Ishikawa (cell line): ENCODE measurements at regions not wholly inside any gene's neighbourhood (a gene's known extent, or its start where the extent isn't known, plus 50 kb on each side); places are given as distances from the start of the nearest gene placed in this dataset.

Experiments
- CEBPB ChIP-seq: IDR thresholded peaks from 2 replicates; pipeline ENCODE4 v1.6.1; 2012
- CREB1 ChIP-seq: IDR thresholded peaks from 2 replicates; pipeline ENCODE4 v1.6.1; 2012; ENCODE audit warnings: low read depth
- EGR1 ChIP-seq: IDR thresholded peaks from 2 replicates; pipeline ENCODE4 v1.6.1; 2012
- EP300 ChIP-seq: IDR thresholded peaks from 2 replicates; pipeline ENCODE4 v1.6.1; 2012; ENCODE audit warnings: borderline replicate concordance
- MAX ChIP-seq: IDR thresholded peaks from 2 replicates; pipeline ENCODE4 v1.6.1; 2012
- NFIC ChIP-seq: IDR thresholded peaks from 2 replicates; pipeline ENCODE4 v1.6.1; 2012
- RAD21 ChIP-seq: IDR thresholded peaks from 2 replicates; pipeline ENCODE4 v1.6.1; 2012; ENCODE audit warnings: low read depth
- YY1 ChIP-seq: IDR thresholded peaks from 2 replicates; pipeline ENCODE4 v1.6.1; 2012; ENCODE audit warnings: low read depth
- TF ChIP-seq, protein P1 (sequence below): IDR thresholded peaks from 2 replicates; pipeline ENCODE4 v1.6.1; 2012
- TF ChIP-seq, protein P2 (sequence below): IDR thresholded peaks from 2 replicates; pipeline ENCODE4 v1.6.1; 2012; ENCODE audit warnings: low read depth, mild to moderate bottlenecking

GRCh38 chr1:29682171-29682918 lies 446.0 kb downstream of the PTPRU start:
- TF ChIP-seq, protein P1, sequence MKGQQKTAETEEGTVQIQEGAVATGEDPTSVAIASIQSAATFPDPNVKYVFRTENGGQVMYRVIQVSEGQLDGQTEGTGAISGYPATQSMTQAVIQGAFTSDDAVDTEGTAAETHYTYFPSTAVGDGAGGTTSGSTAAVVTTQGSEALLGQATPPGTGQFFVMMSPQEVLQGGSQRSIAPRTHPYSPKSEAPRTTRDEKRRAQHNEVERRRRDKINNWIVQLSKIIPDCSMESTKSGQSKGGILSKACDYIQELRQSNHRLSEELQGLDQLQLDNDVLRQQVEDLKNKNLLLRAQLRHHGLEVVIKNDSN = no peak
- TF ChIP-seq YY1 (no peak), CREB1 (no peak), NFIC (no peak), RAD21 (no peak), EP300 (no peak), CEBPB (no peak), MAX (no peak), EGR1 (no peak)
- TF ChIP-seq, protein P2, sequence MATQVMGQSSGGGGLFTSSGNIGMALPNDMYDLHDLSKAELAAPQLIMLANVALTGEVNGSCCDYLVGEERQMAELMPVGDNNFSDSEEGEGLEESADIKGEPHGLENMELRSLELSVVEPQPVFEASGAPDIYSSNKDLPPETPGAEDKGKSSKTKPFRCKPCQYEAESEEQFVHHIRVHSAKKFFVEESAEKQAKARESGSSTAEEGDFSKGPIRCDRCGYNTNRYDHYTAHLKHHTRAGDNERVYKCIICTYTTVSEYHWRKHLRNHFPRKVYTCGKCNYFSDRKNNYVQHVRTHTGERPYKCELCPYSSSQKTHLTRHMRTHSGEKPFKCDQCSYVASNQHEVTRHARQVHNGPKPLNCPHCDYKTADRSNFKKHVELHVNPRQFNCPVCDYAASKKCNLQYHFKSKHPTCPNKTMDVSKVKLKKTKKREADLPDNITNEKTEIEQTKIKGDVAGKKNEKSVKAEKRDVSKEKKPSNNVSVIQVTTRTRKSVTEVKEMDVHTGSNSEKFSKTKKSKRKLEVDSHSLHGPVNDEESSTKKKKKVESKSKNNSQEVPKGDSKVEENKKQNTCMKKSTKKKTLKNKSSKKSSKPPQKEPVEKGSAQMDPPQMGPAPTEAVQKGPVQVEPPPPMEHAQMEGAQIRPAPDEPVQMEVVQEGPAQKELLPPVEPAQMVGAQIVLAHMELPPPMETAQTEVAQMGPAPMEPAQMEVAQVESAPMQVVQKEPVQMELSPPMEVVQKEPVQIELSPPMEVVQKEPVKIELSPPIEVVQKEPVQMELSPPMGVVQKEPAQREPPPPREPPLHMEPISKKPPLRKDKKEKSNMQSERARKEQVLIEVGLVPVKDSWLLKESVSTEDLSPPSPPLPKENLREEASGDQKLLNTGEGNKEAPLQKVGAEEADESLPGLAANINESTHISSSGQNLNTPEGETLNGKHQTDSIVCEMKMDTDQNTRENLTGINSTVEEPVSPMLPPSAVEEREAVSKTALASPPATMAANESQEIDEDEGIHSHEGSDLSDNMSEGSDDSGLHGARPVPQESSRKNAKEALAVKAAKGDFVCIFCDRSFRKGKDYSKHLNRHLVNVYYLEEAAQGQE = no peak
